ENCODE measurements at regions not wholly inside any gene's neighbourhood (a gene's known extent, or its start where the extent isn't known, plus 50 kb on each side); places are given as distances from the start of the nearest gene placed in this dataset.

DNA sequence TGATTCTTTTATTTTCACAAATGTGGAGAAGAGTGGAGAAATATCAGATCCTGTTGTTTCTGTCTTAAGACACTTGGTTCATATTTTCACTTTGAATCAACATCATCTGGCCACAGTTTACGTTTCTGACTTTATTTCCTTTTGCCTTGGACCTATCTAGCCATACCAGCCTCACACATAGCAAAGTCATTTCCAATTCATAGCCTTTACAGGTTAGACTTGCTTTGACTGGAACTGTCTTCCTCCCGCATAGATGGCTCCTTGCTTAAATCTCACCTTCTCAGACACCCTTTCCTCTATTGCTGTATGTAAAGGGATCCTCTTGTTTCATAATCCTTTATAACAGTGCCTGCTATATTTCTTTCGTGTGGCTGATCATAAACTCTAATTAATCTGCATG is 297.8 kb downstream of the SH3GL2 start:
- no peaks in the 10 kb centered on the region for H3K27me3 ChIP-seq (replicated peaks in 1 of 2; ENCODE audit: control insufficient read depth in 2 of 2, insufficient read depth in 2 of 2, low read length in 1 of 2)
- CTCF ChIA-PET = no interaction called here
- FAIRE-seq (no peak), DNase-seq (ENCODE audit: low read depth, low spot score) (no peak), ATAC-seq (peak; percentile 47)
- no peak overlapping the region for H2AFZ ChIP-seq (ENCODE audit: control insufficient read depth, low read depth, low read length)
- no peaks in the 10 kb centered on the region for H3K4me1 ChIP-seq (ENCODE audit: control insufficient read depth, insufficient read depth, low read length)
- POLR2A ChIA-PET = no interaction called here
- no peak overlapping the region for H3K4me3 ChIP-seq
- 28% methylated on average over 3 of the region's 3 CpGs for WGBS (ENCODE audit: insufficient coverage, insufficient replicate concordance, low lambda C conversion rate, missing lambda C conversion rate)
- TF ChIP-seq, protein P1, sequence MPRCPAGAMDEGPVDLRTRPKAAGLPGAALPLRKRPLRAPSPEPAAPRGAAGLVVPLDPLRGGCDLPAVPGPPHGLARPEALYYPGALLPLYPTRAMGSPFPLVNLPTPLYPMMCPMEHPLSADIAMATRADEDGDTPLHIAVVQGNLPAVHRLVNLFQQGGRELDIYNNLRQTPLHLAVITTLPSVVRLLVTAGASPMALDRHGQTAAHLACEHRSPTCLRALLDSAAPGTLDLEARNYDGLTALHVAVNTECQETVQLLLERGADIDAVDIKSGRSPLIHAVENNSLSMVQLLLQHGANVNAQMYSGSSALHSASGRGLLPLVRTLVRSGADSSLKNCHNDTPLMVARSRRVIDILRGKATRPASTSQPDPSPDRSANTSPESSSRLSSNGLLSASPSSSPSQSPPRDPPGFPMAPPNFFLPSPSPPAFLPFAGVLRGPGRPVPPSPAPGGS (IDR thresholded peaks at IDR 0.05; ENCODE audit: borderline replicate concordance, insufficient read depth, low read depth, low read length, poor library complexity, severe bottlenecking) = no peak
- no peak for TF ChIP-seq FOXK2 (IDR thresholded peaks at IDR 0.05)
- no peak for TF ChIP-seq KLF5 (IDR thresholded peaks at IDR 0.05; ENCODE audit: partially characterized antibody)
- no peak for TF ChIP-seq MYB (IDR thresholded peaks at IDR 0.05; ENCODE audit: borderline replicate concordance, low read depth, low read length)
- no peak for TF ChIP-seq RBBP5 (conservative IDR thresholded peaks at IDR 0.05)
- TF ChIP-seq LARP7 (IDR thresholded peaks at IDR 0.05) = no peak
- intact Hi-C loops (cut with micrococcal nuclease; ENCODE audit: unreplicated experiment) (no loop called here), in situ Hi-C loops (cut with MboI) (no loop called here)
- no peaks in the 10 kb centered on the region for H3K9me3 ChIP-seq (replicated peaks; ENCODE audit: control insufficient read depth, insufficient read depth, low read length)
- no peak overlapping the region for H3K4me2 ChIP-seq (ENCODE audit: control insufficient read depth, insufficient read depth)
- no peaks in the 10 kb centered on the region for H4K20me1 ChIP-seq (ENCODE audit: control insufficient read depth, insufficient read depth)
- RAD21 ChIA-PET (ENCODE audit: unreplicated experiment) = no interaction called here
- H3K79me2 ChIP-seq (ENCODE audit: control insufficient read depth, insufficient read depth, low read length) = no peaks in the 10 kb centered on the region
- SMC1A ChIA-PET (ENCODE audit: uncharacterized antibody, unreplicated experiment) = interaction anchor here (1.0 kb wide), 1 partner anchor 19 kb away, joined by 3 read pairs; no protein-coding TSS in a partner anchor
- no peaks in the 10 kb centered on the region for H3K36me3 ChIP-seq (ENCODE audit: control insufficient read depth in 2 of 2, insufficient read depth in 2 of 2, low read length in 1 of 2)
- H3K27ac ChIP-seq (ENCODE audit: control insufficient read depth, insufficient read depth) = no peak overlapping the region
- no peak overlapping the region for H3K9ac ChIP-seq (ENCODE audit: control insufficient read depth, insufficient read depth, low read length)
- BruUV-seq (replicated peaks) = no TSS peak

DNA sequence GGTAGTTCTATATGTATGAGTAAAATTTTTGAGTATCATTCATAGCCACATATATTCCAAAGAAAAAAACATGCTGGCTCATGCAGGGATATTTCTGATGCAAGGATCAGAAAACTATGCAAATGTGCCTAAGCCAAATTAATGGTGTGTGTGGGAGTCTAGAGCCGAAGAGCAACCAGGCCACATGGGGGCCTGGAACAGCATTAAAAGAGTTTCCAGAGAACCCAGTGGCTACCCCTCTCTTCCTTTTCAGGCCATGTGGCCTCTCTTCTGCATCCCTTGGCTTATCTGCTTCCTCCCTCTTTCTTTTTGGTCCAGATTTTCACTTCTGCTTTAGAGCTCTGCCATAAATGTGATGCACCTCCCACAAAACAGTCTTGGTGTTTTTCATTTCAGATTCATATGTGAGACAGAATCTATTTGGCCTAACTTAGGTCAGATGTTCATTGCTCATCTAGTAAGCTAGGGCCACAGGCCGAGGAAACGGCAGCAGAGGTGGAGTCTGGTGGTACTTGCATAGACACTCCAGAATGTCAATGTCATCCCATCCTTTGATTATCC is 300.0 kb downstream of the SH3GL2 start:
- DNase-seq (ENCODE audit: low read depth, low spot score) (no peak), FAIRE-seq (no peak), ATAC-seq (peak; percentile 74)
- intact Hi-C loops (cut with micrococcal nuclease; ENCODE audit: unreplicated experiment) (no loop called here), in situ Hi-C loops (cut with MboI) (no loop called here)
- ChIA-PET CTCF (no interaction called here), RAD21 (ENCODE audit: unreplicated experiment) (no interaction called here), SMC1A (ENCODE audit: uncharacterized antibody, unreplicated experiment) (interaction anchor here (0.7 kb wide), 1 partner anchor 16 kb away, joined by 4 read pairs; no protein-coding TSS in a partner anchor), POLR2A (no interaction called here)
- no peak overlapping the region for H3K4me3 ChIP-seq
- H3K9ac ChIP-seq (ENCODE audit: control insufficient read depth, insufficient read depth, low read length) = no peak overlapping the region
- no peak for TF ChIP-seq BMI1 (IDR thresholded peaks at IDR 0.05; ENCODE audit: borderline replicate concordance)
- peak; percentile 75 for TF ChIP-seq SPI1 (IDR thresholded peaks at IDR 0.05; ENCODE audit: borderline replicate concordance, insufficient read depth, low read depth, low read length)
- no peaks in the 10 kb centered on the region for H4K20me1 ChIP-seq (ENCODE audit: control insufficient read depth, insufficient read depth)
- no peak overlapping the region for H3K4me2 ChIP-seq (ENCODE audit: control insufficient read depth, insufficient read depth)
- no peaks in the 10 kb centered on the region for H3K4me1 ChIP-seq (ENCODE audit: control insufficient read depth, insufficient read depth, low read length)
- no peaks in the 10 kb centered on the region for H3K36me3 ChIP-seq (ENCODE audit: control insufficient read depth in 2 of 2, insufficient read depth in 2 of 2, low read length in 1 of 2)
- no TSS peak for BruUV-seq (replicated peaks)
- WGBS (ENCODE audit: insufficient coverage, insufficient replicate concordance, low lambda C conversion rate, missing lambda C conversion rate) = 27% methylated on average over 3 of the region's 3 CpGs
- H3K27ac ChIP-seq (ENCODE audit: control insufficient read depth, insufficient read depth) = no peak overlapping the region
- H2AFZ ChIP-seq (ENCODE audit: control insufficient read depth, low read depth, low read length) = no peak overlapping the region
- no peaks in the 10 kb centered on the region for H3K9me3 ChIP-seq (replicated peaks; ENCODE audit: control insufficient read depth, insufficient read depth, low read length)
- H3K79me2 ChIP-seq (ENCODE audit: control insufficient read depth, insufficient read depth, low read length) = no peaks in the 10 kb centered on the region
- no peaks in the 10 kb centered on the region for H3K27me3 ChIP-seq (replicated peaks in 1 of 2; ENCODE audit: control insufficient read depth in 2 of 2, insufficient read depth in 2 of 2, low read length in 1 of 2)
